HUES6 (cell line): ENCODE measurements at regions not wholly inside any gene's neighbourhood (a gene's known extent, or its start where the extent isn't known, plus 50 kb on each side); places are given as distances from the start of the nearest gene placed in this dataset.

ENCODE experiments used
- H3K27ac ChIP-seq: 2 replicates; pipeline ENCODE4 v1.7.0; 2013; ENCODE audit warnings: low read depth, mild to moderate bottlenecking, low read length, inconsistent platforms
- H3K27me3 ChIP-seq: 2 replicates; pipeline ENCODE4 v1.6.1; 2013; ENCODE audit warnings: low read length; ENCODE audit not compliant: control insufficient read depth, insufficient read depth
- H3K36me3 ChIP-seq: 2 replicates; pipeline ENCODE4 v1.6.1; 2013; ENCODE audit warnings: low read length; ENCODE audit not compliant: control insufficient read depth, insufficient read depth
- H3K4me1 ChIP-seq: 2 replicates; pipeline ENCODE4 v1.6.1; 2013; ENCODE audit warnings: low read length; ENCODE audit not compliant: control insufficient read depth, insufficient read depth
- H3K4me3 ChIP-seq: 2 replicates; pipeline ENCODE4 v1.5.1; 2013; ENCODE audit warnings: low read depth, low read length
- H3K9ac ChIP-seq: one replicate; pipeline ENCODE4 v1.6.1; 2013; ENCODE audit warnings: mild to moderate bottlenecking, low read length
- H3K9me3 ChIP-seq: 2 replicates; pipeline ENCODE4 v1.6.1; 2013; ENCODE audit warnings: low read depth, low read length; ENCODE audit not compliant: control insufficient read depth, insufficient read depth

DNA sequence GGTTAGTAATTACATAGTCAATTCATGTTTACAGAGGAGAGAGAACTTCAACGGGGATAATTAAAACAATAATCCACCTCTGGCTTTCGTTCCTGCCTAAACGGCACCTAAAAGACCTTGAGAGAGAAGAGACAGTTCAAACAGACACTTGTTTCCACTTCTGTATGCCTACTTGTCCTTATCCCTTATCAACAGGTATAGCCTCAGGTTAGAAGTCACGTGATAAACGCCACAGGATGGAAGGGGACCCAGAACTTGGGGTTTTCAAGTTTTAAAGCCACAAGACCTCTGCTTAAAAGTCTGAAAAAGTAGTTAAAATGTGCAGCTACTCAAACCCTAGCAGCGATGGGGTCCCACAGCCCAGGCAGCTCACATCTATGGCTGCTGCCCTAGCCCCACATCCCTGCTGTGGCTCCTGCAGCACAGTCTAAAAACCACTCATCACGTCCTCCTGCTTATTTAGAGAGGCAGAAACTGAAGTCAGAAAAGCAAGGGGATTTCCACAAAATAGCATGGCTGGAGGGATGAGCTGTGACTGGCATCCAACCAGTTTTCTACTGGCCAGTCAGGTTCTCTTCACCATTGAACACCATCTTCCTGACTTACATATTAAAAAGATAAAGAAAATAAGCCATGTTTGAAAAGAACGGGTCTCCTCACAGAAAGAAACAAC lies 51.2 kb upstream of the SEC16B start:
- H3K4me3 ChIP-seq = no peak overlapping the region
- no peak overlapping the region for H3K27ac ChIP-seq
- peaks cover 9% of the 10 kb centered on the region for H3K9me3 ChIP-seq
- H3K27me3 ChIP-seq = no peaks in the 10 kb centered on the region
- H3K4me1 ChIP-seq = no peaks in the 10 kb centered on the region
- H3K36me3 ChIP-seq = 0 out of 2 replicates have a peak, but pooled peaks cover 2% of the 10 kb centered on the region
- H3K9ac ChIP-seq = no peak overlapping the region

GRCh38 chr1:178021950-178022349 lies 52.1 kb upstream of the SEC16B start:
- H3K4me3 ChIP-seq = no peak overlapping the region
- no peaks in the 10 kb centered on the region for H3K27me3 ChIP-seq
- H3K9me3 ChIP-seq = peaks cover 9% of the 10 kb centered on the region
- no peak overlapping the region for H3K27ac ChIP-seq
- H3K36me3 ChIP-seq = 0 out of 2 replicates have a peak, but pooled peaks cover 2% of the 10 kb centered on the region
- H3K4me1 ChIP-seq = no peaks in the 10 kb centered on the region
- no peak overlapping the region for H3K9ac ChIP-seq

GRCh38 chr1:178023181-178023618 lies 53.3 kb upstream of the SEC16B start:
- no peaks in the 10 kb centered on the region for H3K4me1 ChIP-seq
- H3K27ac ChIP-seq = no peak overlapping the region
- no peak overlapping the region for H3K4me3 ChIP-seq
- no peaks in the 10 kb centered on the region for H3K36me3 ChIP-seq
- H3K9me3 ChIP-seq = no peaks in the 10 kb centered on the region
- H3K27me3 ChIP-seq = no peaks in the 10 kb centered on the region
- H3K9ac ChIP-seq = no peak overlapping the region

- no peaks in the 10 kb centered on the region for H3K9me3 ChIP-seq
- H3K4me3 ChIP-seq = no peak overlapping the region
- no peaks in the 10 kb centered on the region for H3K36me3 ChIP-seq
- H3K27me3 ChIP-seq = no peaks in the 10 kb centered on the region
- H3K9ac ChIP-seq = no peak overlapping the region
- H3K4me1 ChIP-seq = no peaks in the 10 kb centered on the region
- H3K27ac ChIP-seq = no peak overlapping the region
These were observed 54.6 kb upstream of the SEC16B start for GRCh38 chr1:178024504-178024903.

DNA sequence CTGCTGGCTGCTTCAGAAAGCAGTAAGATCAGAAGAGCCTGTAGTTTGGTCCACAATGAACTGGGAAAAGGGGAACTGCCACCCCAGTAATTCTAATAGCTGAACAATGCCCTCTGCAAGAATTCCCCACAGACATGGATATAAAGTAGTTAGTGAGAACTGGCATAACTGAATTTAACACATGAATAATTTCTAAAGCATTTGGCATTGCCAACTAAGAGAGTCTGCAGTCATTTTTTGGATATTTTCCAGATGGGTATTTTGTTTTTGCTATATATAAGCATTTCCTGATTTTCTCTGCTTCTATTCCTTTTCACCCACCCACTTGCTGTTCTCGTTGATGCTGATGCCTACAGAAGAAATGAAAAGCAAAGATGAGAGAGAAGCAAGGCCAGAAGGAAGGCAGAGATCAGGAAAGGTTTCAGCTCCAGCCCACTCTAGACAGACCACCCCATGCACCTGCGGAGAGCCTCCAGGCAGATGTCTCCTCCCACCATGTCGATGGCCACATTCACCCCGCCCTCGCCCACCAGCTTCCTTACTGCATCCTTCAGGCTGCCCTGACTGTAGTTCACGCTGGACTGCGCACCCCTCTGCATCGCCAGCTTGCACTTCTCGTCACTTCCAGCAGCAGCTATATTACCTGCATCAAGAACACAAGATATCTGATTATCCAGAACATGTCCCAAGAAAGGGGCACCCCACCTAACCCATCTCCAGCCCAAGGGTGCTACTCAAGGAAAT lies 55.9 kb upstream of the SEC16B start:
- Histone ChIP-seq H3K27ac (no peak overlapping the region), H3K36me3 (no peaks in the 10 kb centered on the region), H3K4me3 (no peak overlapping the region), H3K9ac (no peak overlapping the region), H3K9me3 (no peaks in the 10 kb centered on the region), H3K4me1 (no peaks in the 10 kb centered on the region), H3K27me3 (no peaks in the 10 kb centered on the region)

GRCh38 chr1:178028841-178029481 lies 59.1 kb upstream of the SEC16B start:
- no peaks in the 10 kb centered on the region for H3K27me3 ChIP-seq
- no peak overlapping the region for H3K27ac ChIP-seq
- H3K4me1 ChIP-seq = peaks cover 6% of the 10 kb centered on the region; the same call in 1 of the 2 replicates
- H3K9ac ChIP-seq = no peak overlapping the region
- no peaks in the 10 kb centered on the region for H3K9me3 ChIP-seq
- no peak overlapping the region for H3K4me3 ChIP-seq
- H3K36me3 ChIP-seq = no peaks in the 10 kb centered on the region

- Histone ChIP-seq H3K27ac (no peak overlapping the region), H3K4me1 (peaks cover 6% of the 10 kb centered on the region; the same call in 1 of the 2 replicates), H3K36me3 (no peaks in the 10 kb centered on the region)
These were observed 60.6 kb upstream of the SEC16B start for GRCh38 chr1:178030467-178030866.

DNA sequence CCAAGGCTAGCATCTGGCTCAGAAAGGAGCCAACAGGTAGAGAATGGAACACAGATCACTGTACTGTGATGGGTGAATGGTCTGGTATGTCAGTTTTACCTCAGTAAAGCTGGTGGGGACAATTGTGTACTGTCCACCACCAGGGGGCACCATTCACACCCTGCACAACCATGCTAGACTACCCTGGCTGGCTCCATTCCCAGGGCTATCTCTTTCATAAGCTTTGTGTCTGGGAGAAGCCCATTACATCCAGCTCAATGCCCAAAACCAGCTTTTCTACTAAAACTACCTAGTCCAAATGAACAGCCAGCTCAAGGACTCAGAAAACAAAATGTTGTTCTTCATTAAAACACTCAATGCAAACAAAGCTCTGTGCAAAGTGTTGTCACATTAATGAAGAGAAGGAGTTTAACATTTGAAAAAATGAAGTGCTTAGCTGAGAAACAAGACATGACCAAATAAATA lies 62.0 kb upstream of the RASAL2 start:
- H3K27ac ChIP-seq = no peak overlapping the region
- peaks cover 6% of the 10 kb centered on the region; the same call in 1 of the 2 replicates for H3K4me1 ChIP-seq
- H3K36me3 ChIP-seq = no peaks in the 10 kb centered on the region
- peaks cover 9% of the 10 kb centered on the region; the same call in 1 of the 2 replicates for H3K9me3 ChIP-seq
- H3K4me3 ChIP-seq = no peak overlapping the region
- H3K27me3 ChIP-seq = no peaks in the 10 kb centered on the region
- H3K9ac ChIP-seq = no peak overlapping the region

More at GRCh38 chr1:178030467-178030866, 60.6 kb upstream of the SEC16B start:
- H3K4me3 ChIP-seq = no peak overlapping the region
- no peaks in the 10 kb centered on the region for H3K27me3 ChIP-seq
- no peaks in the 10 kb centered on the region for H3K9me3 ChIP-seq
- no peak overlapping the region for H3K9ac ChIP-seq

DNA sequence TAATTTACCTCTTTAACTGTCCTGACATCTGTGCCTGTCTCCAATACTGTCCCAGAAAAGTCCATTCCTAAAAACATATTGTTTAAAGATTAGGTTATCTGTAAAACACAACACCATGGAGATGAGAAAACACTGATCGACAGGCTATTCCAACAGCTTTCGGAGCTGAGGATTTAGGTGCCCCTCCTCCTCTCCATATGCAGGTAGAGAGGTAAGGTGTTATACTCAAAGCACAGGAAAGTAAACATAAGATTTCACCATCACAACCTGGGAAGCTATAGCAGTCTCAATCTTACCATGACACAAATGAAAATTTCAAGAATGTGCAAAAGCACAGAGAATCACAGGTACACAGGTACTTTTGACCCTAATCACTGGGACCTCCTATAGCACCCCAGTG lies 60.9 kb upstream of the RASAL2 start:
- H3K4me1 ChIP-seq = peaks cover 6% of the 10 kb centered on the region; the same call in 1 of the 2 replicates
- no peak overlapping the region for H3K27ac ChIP-seq

DNA sequence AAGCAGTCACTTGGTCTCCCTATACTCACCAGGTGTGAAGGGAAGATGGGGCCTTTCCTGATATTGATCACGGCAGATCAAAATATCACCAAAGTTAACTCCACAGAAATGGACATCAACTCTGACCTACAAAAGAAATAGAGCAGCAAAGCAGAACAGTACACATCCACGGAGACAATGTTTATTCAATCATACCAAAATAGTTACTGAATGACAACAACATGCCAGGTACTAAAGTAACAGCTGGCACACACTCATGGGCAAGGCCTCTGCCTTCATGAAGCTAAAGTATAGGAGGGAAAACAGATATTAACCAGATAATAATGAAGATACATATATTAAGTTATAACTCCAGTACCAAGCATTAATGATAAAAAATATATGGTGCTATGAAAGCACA lies 59.2 kb upstream of the RASAL2 start:
- H3K27me3 ChIP-seq = no peaks in the 10 kb centered on the region
- no peak overlapping the region for H3K9ac ChIP-seq
- H3K4me1 ChIP-seq = peaks cover 6% of the 10 kb centered on the region; the same call in 1 of the 2 replicates
- H3K27ac ChIP-seq = no peak overlapping the region
- H3K36me3 ChIP-seq = no peaks in the 10 kb centered on the region
- peaks cover 11% of the 10 kb centered on the region; the same call in 1 of the 2 replicates for H3K9me3 ChIP-seq
- no peak overlapping the region for H3K4me3 ChIP-seq

More for the DNA sequence above, 60.9 kb upstream of the RASAL2 start:
- H3K4me3 ChIP-seq = no peak overlapping the region
- H3K9ac ChIP-seq = no peak overlapping the region
- H3K9me3 ChIP-seq = peaks cover 11% of the 10 kb centered on the region; the same call in 1 of the 2 replicates
- no peaks in the 10 kb centered on the region for H3K36me3 ChIP-seq
- no peaks in the 10 kb centered on the region for H3K27me3 ChIP-seq
